HG02884 (cell line): ENCODE measurements at regions not wholly inside any gene's neighbourhood (a gene's known extent, or its start where the extent isn't known, plus 50 kb on each side); places are given as distances from the start of the nearest gene placed in this dataset.

Experiments used
- ATAC-seq: cut with Tn5 transposase; IDR thresholded peaks from one replicate; pipeline ENCODE4 v1.9.1; 2021; ENCODE audit warnings: mild to moderate bottlenecking, moderate library complexity; ENCODE audit not compliant: unreplicated experiment

DNA sequence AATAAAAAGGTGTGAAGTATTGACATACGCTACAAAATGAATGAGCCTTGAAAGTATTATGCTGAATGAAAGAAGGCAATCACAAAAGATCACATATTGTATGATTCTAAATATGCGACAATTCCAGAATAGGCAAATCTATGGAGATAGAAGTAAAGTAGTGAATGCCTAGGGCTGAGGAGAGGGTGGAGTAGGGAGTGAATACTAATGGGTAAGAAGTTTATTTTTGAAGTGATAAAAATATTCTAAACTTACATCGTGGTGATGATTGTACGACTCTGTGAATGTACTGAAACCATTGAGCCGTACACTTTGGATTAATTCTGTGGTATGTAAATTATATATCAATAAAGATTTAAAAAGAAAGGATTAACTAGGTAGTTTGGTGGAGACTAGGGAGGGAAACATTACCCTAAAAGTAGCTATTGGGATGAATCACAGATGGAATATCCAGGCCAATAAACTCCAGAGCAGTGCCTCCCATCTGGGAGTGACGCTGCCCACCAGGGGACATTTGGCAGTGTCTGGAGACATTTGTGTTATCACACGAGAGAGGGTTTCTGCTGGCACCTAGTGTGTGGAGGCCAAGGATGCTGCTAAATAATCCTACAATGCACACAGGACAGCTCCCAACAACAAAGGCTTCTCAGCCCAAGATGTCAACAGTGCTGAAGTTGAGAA, 214.2 kb upstream of the PCSK2 start:
- ATAC-seq, result no peak

DNA sequence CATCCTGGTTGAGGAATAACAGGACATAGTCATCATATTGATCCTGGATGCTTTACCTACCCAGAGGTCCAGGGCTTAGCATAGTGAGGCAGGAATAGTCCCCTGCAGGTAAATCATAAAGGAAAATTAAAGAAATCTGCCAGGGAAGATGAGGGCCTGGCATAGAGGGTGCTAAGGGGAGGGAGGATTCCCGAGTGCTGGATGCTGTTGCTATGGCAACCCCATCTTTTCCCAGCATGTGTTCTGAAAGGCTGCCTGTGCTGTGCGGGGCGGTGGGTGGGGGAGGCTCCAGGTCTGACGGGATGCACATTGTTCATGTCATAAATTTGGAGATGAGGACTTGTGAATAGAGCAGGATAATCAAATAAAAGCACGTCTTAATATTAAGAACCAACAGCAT, 212.6 kb upstream of the PCSK2 start:
- ATAC-seq, result no peak

DNA sequence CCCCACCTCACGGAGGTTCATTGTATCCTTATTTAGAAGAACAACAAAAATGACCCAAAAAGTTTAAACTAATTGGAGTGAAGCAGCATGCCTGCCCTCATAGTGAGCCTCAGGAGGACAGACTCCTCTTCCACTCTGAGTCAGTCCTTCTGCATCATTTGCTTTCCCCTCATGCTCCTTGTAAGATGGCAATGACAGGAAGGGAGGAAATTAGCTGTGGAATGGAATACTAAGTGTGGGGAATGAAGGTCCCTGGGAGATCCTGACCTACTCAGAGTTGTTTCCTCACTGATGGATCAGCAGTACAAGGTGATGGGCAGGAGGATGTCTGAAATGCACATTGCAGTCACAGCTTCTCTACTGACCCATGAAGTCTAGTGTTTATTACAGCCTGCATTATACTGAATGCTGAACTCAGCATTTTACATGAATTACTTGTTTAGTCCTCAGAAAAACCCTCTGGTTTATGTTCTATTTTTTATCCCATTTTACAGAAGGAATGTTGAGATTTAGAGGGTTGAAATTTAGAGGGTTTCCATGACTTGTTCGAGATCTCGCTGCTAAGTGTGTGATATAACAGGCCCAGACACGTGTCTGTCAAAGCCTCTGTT, 212.0 kb upstream of the PCSK2 start:
- ATAC-seq, result no peak

DNA sequence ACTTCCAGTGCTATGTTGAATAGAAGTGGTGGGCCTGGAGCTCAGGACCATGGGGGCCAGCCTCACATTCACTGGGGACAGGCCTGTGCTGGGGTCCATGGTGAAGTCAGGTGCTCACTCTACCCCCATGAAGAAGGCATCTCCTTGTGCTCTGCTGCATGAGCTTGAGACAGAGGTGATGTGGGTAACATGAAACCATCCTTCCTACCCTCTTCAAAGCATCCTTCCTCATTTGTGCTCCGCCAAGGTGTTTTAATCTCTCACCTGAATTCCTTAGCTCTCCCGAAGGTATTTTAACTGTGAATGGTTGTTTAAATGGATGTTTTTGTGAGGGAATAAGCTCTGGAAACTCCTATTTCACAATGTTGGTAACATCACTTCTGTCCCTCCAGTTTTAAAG, 209.6 kb upstream of the PCSK2 start:
- ATAC-seq, result no peak

DNA sequence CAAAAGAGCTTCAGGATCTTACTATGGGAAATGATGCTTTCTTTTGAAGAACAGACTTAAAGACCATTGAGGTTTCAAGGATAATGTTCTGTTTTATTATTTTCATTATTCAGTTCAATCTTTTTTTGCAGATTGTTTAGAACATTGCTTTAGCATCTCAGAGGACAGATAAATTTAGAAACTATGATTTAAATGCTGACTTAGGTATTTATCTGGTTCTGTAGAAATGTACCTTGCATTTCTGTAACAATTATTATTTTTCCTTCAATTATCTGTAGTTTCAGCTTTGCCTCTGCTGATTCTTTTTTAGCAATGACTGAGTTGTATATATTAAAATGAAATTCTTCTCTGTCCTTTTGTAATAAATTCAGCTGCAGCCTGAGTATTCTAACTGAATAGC, 205.4 kb upstream of the PCSK2 start:
- ATAC-seq, result no peak

DNA sequence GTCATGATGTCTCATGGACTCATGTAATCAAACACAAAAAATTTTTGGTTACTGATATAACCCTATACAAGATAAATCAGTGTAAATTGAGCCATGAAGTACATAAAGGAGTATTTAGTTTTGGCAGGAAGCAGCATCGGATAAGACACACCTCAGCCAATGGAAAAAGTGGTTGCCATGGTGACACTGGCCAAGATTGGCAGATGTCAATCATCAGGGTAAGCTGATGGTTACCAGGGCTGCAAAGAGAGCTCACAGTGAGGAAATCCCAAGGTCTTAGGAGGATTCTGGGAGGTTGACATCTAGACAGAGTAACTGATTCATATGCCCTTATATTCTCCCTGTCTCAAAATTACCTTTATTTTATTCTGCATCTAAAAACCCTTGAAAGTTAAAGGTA, 203.8 kb upstream of the PCSK2 start:
- no peak for ATAC-seq

DNA sequence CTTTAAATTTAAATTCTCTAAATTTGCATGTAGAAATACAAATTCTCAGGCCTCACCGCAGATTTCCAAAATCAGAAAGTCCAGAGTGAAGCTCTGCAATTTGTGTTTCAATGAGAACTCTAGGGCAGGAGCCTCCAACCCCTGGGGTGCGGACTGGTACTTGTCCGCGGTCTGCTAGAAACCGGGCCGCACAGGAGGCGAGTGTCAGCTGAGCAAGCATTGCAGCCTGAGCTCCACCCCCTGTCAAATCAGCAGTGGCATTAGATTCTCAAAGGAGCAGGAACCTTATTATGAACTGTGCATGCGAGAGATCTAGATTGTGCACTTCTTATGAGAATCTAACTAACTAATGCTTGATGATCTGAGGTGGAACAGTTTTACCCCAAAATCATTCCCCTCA, 203.0 kb upstream of the PCSK2 start:
- ATAC-seq, result no peak

DNA sequence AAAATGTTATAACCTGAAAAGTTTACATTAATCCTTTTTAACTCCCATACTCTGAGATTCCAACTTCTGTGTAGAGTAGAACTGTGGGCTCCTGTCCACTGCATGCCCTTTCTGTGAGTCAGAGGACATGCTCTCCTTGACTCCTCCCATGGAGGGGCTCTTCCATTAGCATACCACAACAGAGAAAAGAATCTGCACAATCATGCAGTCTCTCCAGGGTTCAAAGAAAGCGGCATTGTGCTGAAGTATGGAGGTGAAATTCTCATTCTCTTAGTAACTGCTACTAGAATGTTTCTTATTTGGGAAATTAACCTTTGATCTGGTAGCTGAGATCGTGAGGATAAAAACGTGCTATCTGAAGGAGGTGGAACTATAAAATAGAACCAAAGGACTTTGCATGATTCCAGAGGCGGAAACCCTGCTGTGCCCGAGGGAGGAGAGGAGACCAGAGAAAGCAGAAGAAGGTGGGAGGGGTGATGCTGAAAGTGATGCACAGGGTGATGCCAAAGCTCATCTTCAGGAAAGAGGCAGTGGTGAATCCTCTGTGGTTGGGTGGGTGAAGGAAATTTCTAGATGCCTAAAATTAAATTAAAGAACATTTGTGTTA, 202.2 kb upstream of the PCSK2 start:
- ATAC-seq, result no peak

DNA sequence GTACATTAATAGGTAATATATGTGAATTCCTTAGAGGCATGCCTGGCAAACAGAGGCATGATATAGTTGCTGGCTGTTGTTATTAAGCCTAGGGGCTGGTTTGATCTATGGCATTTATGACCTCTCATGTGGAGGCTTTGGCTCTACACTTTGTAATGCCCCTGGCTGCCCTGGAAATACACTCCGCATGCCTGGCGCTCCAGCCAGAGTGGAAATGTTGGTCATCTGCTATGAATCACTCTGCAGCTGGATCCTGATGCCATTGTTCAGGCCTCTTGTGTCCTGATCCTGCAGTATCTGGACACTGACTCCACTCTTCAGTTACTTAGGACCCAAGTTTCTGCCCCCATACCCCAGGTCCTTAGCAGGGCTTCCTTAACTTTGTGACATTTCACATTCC, 200.5 kb upstream of the PCSK2 start:
- no peak for ATAC-seq

DNA sequence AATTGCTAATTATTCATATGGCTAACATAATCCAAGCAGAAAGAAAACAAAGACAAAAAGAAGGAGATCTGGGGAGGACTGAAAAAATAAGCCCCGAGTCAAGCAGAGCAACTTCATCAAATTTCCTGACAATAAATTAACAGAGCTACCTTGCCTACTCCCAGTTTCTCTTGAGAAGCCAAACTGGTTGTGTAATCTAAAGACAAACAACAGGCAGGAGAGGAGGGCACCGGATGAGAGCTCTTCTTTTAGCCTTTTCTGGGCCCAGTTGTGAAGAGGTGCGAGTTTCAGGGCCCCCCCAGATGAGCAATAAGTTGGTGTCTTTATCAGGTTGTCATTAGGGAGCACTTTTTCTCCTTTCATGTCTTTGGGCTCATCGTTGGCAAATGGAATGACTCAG, 197.1 kb upstream of the PCSK2 start:
- no peak for ATAC-seq

DNA sequence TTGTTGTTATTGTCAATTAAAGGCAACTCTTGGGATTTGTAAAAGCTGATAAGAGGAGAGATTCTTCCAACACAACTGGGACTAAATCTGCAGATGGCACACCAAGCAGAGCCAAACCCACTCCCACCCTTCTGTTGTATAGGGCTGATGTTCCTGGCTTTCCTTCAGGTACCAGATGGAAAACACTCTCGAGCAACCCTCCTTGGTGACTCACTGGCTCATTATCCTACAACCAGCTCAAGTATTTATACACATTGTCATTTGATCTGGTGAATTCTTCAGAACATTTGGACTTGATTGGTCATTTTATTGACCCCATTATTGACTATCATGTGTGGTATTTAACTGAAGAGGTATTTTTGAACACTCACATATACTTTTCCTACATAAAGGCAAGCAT, 190.3 kb upstream of the PCSK2 start:
- ATAC-seq, result no peak

DNA sequence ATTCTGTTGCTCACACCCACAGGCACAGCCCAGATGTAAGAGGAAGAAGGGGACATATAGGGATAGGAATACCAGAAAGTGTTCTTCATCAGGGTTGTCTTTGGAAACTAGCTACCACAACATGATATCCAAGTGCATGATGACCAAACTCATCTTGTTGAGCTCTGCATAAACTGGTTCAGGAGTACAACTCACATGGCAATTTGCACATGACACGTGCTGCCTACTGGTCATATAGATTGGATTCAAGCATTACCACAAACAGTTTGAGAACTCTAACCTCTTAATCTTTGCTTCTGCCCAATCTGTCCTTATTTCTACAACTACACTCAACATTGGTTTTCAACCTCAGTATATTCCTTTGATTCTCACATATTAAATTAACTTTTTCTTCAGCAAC, 184.7 kb upstream of the PCSK2 start:
- ATAC-seq, result no peak

DNA sequence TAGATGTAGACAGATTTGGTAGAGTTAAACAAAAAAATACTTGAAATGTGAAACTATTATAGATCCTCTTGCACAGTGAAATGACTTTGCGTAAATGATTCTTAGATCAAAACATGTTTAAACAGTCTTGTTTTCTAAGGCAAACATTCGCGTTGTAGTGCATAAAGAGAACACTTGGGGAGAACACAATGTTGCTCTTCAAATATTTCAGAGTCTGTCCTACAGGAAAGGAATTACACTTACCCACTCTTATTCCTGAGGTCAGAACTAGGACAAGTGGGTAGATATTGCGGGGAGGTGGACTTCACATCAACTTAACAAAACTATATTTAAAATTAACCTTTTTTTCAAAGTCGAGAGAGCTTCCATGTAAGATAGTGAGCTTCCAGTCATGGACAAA, 183.5 kb upstream of the PCSK2 start:
- ATAC-seq, result no peak

DNA sequence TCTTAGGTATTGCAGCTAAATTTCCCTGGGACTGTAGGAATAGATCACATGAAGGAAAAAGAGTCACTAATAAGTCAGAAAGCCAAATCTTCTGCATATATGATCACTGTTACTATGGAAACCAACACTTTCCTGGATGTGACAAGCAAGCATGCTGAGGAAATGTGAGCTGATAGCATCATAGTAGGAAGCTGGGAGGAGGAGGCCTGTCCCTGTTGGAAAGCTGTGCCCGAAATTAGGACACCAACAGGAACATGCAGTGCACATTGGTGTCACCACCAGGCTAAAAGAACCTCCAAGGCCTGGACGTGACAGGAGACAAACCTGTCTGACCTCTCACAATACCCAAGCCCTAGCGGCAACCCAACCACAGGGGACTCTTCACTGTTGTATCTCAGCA, 181.9 kb upstream of the PCSK2 start:
- ATAC-seq, result no peak

DNA sequence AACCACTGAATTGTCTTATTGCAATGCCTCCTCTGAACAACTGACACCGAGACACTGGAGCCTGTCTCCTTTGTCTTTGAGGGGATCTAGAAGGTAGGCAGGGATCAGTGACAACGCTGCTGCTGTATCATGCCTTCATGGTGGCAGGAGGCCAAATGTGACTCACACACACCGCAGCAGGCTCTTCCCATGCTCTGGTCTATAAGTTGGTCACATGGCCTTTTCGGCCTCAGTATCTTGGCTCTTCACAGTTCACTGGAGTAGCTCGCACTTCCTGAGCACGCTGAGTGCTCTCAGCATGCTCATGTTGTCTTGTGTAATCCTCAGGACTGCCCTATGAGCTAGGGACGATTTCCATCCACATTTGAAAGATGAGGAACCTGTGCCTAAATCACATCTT, 167.4 kb upstream of the PCSK2 start:
- no peak for ATAC-seq

DNA sequence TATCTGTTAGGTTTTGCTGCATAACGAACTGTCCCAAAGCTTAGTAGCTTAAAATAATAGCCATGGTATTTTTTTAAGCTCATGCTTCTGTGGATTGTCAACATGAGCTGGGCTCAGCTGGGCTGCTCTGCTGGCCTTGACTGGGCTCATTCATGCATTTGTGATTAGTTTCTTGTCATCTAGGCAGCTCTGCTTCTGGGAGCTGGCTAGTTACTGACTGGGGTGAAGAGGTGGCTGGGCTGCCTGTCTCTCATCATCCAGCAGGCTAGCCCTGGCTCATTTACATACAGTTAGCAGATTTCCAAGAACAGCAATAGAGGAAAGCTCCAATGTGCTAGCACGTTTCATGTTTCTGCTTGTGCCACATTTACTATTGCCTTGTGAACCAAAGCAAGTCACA, 165.1 kb upstream of the PCSK2 start:
- no peak for ATAC-seq

DNA sequence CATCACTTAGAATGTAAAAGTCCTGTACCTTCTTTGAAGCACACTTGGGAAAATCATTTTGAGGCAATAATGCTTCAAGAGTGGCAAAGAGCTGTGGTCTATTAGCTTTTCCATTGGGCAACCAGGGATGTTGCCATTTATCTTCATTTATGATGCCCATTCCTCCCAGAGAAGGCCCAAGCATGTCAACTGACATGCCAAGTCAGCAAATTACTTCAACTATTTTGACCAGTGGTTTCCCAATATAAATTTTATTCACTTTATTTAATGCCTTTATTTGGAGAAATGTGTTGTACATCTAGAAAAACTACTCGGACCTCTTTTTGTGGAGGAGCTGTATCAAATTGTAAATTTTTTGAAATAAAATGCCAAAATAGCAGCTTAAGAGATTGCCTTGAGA, 164.1 kb upstream of the PCSK2 start:
- no peak for ATAC-seq

DNA sequence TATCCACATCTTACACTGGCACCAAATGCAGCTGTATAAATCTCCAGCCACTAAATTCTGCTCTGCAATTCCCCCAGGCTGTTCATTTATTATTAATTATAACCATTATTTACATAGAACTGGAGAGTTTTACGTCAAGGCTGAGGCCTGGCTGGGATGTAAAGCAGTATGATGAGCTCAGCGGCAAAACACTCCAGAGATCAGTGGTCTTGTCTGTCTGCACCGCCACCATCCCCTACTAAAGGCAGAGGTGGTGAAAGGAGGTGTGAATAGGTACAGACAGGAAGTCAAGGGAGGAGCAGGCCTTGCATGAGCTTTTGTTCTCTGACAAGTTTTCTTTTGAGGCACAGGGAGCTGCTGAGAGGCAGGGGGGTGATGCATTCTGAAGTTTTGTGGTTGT, 159.9 kb upstream of the PCSK2 start:
- no peak for ATAC-seq

DNA sequence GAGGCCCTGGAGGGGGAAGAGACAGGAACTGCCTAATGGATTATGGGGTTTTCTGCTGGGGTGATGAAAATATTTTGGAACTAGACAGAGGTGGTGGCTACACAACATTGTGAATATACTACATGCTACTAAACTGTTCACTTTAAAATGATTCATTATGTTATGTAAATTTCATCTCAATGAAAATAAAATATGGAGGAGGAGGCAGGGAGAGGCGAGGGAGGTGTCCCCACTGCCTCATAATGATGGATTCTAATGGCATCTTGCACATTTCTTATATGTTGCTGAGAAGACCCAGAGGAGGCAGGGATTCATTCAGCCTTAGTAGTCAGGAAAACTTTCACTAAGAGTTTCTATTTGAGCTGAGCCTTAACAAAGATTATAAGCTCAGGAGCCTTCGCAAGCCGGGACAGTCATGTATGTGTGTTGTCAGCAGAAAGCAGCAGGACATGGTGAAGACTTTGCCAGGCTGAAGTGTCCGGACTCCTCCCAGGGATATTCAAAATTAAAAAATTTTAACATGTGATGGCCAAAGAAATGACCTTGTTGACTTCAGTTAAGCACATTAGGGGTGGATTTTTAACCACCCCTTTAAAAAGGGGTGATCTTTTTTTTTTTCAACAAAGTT, 158.6 kb upstream of the PCSK2 start:
- ATAC-seq, result no peak

DNA sequence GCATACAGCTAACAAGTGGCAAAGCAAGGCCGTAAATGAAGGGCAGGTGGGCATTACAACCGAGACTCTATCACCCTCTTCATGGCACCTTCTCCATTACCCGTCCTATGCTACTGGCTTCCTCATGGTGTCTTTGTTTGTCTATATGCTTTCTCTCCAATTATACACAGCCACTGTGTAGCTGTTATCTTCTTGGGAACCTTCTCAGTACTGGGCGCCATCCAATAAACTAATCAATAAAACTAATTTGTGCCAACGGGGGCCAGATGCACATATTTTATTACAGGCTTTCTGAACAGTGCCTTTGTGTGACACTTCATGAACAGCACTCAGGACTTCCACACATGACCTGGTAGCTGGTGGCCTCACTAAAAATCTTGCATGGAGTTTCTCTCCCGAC, 149.8 kb upstream of the PCSK2 start:
- no peak for ATAC-seq

DNA sequence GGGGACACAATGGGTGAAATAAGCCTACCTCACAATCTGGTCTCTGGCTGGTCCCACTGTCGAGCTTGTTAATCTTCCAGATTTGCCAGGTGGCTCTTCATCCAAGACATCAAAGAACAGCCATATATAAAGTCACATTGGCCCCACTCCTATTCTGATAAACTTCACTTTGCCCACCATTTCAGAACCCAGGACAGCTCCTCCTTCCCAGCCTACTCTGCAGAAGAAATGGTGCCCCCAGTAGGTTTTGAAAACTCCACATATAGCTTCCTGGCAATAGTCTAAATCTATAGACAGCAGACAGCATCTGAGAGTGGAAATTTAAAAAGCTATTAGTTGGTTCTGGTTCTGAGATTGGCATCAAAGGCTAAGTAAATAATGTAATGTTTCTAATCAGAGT, 143.1 kb upstream of the PCSK2 start:
- no peak for ATAC-seq

DNA sequence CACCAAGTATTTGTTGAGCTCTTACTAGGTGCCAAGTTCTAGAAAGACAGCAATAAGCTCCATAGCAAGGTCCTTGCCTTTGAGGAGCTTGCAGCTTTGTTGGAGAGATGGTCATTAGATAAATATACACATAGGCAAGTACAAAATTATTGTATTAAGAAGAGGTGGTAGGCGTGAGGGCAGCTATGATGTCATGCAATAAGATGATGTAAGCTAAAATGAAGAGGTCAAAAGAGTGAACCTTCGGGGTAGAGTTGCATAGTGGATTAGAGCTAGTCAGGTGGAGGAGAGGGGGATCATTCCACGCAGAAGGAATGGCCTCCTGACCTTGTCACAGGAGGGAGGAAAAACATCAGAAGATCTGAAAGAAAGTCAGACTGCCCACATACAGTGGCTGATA, 141.9 kb upstream of the PCSK2 start:
- no peak for ATAC-seq
